ENCODE measurements at regions not wholly inside any gene's neighbourhood (a gene's known extent, or its start where the extent isn't known, plus 50 kb on each side); places are given as distances from the start of the nearest gene placed in this dataset.

DNA sequence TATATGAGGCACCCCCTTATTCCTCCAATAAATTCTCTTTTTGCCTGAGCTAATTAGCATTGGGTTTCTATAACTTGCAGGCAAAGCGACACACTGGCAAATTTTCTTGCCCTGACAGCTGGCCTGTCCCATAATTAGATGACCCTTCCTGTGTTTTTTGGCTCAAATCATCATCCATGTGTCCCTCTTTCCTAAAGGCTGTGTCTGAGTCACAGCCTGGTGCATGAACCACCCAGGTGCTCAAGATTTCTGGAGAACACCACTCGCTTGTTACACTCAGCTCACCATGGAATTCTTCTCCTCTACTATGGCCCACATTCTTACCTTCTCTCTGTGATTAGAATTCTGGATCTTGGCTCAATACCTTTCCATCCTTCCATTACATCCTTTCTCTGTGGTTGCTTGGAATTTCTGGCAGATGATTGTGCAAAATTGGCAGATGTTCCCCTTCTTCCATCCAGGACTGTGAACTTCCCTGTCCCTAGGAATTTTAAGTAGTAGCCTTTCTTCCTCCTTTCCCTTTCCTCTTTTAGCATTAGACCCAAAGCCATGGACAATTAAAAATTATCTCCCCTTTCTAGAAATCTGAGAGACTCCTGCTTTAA is 116.0 kb upstream of the ANKRD1 start:
- TF ChIP-seq POLR2A (IDR thresholded peaks at IDR 0.05; ENCODE audit: low read length), result no peak
- TF ChIP-seq GATA1 (IDR thresholded peaks at IDR 0.05; ENCODE audit: low read depth, low read length), result no peak

Measured in erythroblast (primary cell).